ENCODE measurements at regions not wholly inside any gene's neighbourhood (a gene's known extent, or its start where the extent isn't known, plus 50 kb on each side); places are given as distances from the start of the nearest gene placed in this dataset.

- ChIA-PET POLR2A (no interaction called here), CTCF (interaction anchor here (1.4 kb wide), 1 partner anchor 280 kb away, joined by 4 read pairs; no protein-coding TSS in a partner anchor)
- H3K4me3 ChIP-seq (ENCODE audit: low read depth, low read length), result no peak overlapping the region
- TF ChIP-seq CTCF (IDR thresholded peaks at IDR 0.05; ENCODE audit: insufficient read depth, low read depth, low read length), result no peak
- no peak for DNase-seq (ENCODE audit: low read depth)
- H3K27me3 ChIP-seq (ENCODE audit: control insufficient read depth, insufficient read depth, low read length), result no peaks in the 10 kb centered on the region
- no peaks in the 10 kb centered on the region for H3K36me3 ChIP-seq (ENCODE audit: control insufficient read depth, insufficient read depth, low read length)
Observed at GRCh38 chr15:61474796-61475195, 245.7 kb upstream of the RORA start.

GRCh38 chr15:61467823-61468222 lies 238.7 kb upstream of the RORA start:
- POLR2A ChIA-PET, result no interaction called here
- Histone ChIP-seq H3K36me3 (ENCODE audit: control insufficient read depth, insufficient read depth, low read length) (no peaks in the 10 kb centered on the region), H3K27me3 (ENCODE audit: control insufficient read depth, insufficient read depth, low read length) (no peaks in the 10 kb centered on the region), H3K4me3 (ENCODE audit: low read depth, low read length) (no peak overlapping the region)
- TF ChIP-seq CTCF (IDR thresholded peaks at IDR 0.05; ENCODE audit: insufficient read depth, low read depth, low read length), result no peak
- CTCF ChIA-PET, result no interaction called here
- no peak for DNase-seq (ENCODE audit: low read depth)

- CTCF ChIA-PET, result no interaction called here
Observed at GRCh38 chr15:61459785-61460707, 230.9 kb upstream of the RORA start.

GRCh38 chr15:61457050-61457733 lies 228.1 kb upstream of the RORA start:
- no peak for DNase-seq (ENCODE audit: low read depth)
- POLR2A ChIA-PET, result no interaction called here
- Histone ChIP-seq H3K36me3 (ENCODE audit: control insufficient read depth, insufficient read depth, low read length) (no peaks in the 10 kb centered on the region), H3K4me3 (ENCODE audit: low read depth, low read length) (no peak overlapping the region), H3K27me3 (ENCODE audit: control insufficient read depth, insufficient read depth, low read length) (no peaks in the 10 kb centered on the region)
- CTCF ChIA-PET, result no interaction called here
- no peak for TF ChIP-seq CTCF (IDR thresholded peaks at IDR 0.05; ENCODE audit: insufficient read depth, low read depth, low read length)

More at GRCh38 chr15:61459785-61460707, 230.9 kb upstream of the RORA start:
- no peak for DNase-seq (ENCODE audit: low read depth)
- Histone ChIP-seq H3K27me3 (ENCODE audit: control insufficient read depth, insufficient read depth, low read length) (no peaks in the 10 kb centered on the region), H3K4me3 (ENCODE audit: low read depth, low read length) (no peak overlapping the region), H3K36me3 (ENCODE audit: control insufficient read depth, insufficient read depth, low read length) (no peaks in the 10 kb centered on the region)
- POLR2A ChIA-PET, result no interaction called here
- no peak for TF ChIP-seq CTCF (IDR thresholded peaks at IDR 0.05; ENCODE audit: insufficient read depth, low read depth, low read length)

- ChIA-PET POLR2A (no interaction called here), CTCF (no interaction called here)
- Histone ChIP-seq H3K27me3 (ENCODE audit: control insufficient read depth, insufficient read depth, low read length) (no peaks in the 10 kb centered on the region), H3K36me3 (ENCODE audit: control insufficient read depth, insufficient read depth, low read length) (no peaks in the 10 kb centered on the region), H3K4me3 (ENCODE audit: low read depth, low read length) (no peak overlapping the region)
- DNase-seq (ENCODE audit: low read depth), result no peak
- TF ChIP-seq CTCF (IDR thresholded peaks at IDR 0.05; ENCODE audit: insufficient read depth, low read depth, low read length), result no peak
Observed at GRCh38 chr15:61449186-61449702, 220.1 kb upstream of the RORA start.

Data from BJ (cell line).